HEK293 (cell line): ENCODE measurements at regions not wholly inside any gene's neighbourhood (a gene's known extent, or its start where the extent isn't known, plus 50 kb on each side); places are given as distances from the start of the nearest gene placed in this dataset.

Source experiments
- CTCF ChIA-PET: fragments of 350-600 bp; formaldehyde crosslinking; extraction: SDS; loops from one replicate; lab custom pipeline; 2021; ENCODE audit warnings: antibody characterized with exemption; lab: Yijun Ruan, JAX
- POLR2A ChIA-PET: fragments of 300-600 bp; formaldehyde crosslinking; extraction: SDS; loops from one replicate; lab custom pipeline; 2020; ENCODE audit warnings: antibody characterized with exemption, inconsistent platforms; lab: Yijun Ruan, JAX
- H3K27ac ChIP-seq: fragments of 200-500 bp; sonication (Bioruptor generic); 2 replicates; pipeline ENCODE4 v1.5.1; 2014; ENCODE audit warnings: low read depth, low read length, control low read depth, inconsistent platforms; ENCODE audit errors: extremely low read depth
- H3K36me3 ChIP-seq, 2 experiments: fragments of 200-500 bp in 1 of 2; sonication (Bioruptor generic) in 1 of 2; 1 replicate in 1 of 2; 2 replicates in 1 of 2; pipeline ENCODE4 v1.5.1; 2014 to 2017; ENCODE audit warnings: inconsistent platforms in 2 of 2, low read length in 2 of 2; ENCODE audit not compliant: control insufficient read depth in 2 of 2, insufficient read depth in 1 of 2
- H3K4me1 ChIP-seq: fragments of 200-500 bp; sonication (Bioruptor generic); 2 replicates; pipeline ENCODE4 v1.5.1; 2014; ENCODE audit warnings: mild to moderate bottlenecking, low read length, inconsistent platforms; ENCODE audit not compliant: control insufficient read depth, insufficient read depth
- H3K4me3 ChIP-seq: 2 replicates; pipeline ENCODE4 v1.5.1; 2011; ENCODE audit warnings: low read depth, mild to moderate bottlenecking, control low read depth, low read length, moderate library complexity
- H3K9me3 ChIP-seq: fragments of 200-500 bp; sonication (Bioruptor generic); 2 replicates; pipeline ENCODE4 v1.5.1; 2014; ENCODE audit warnings: low read depth, low read length, inconsistent platforms; ENCODE audit not compliant: control insufficient read depth, insufficient read depth
- KLF7 ChIP-seq: fragments of 450-650 bp; formaldehyde crosslinking; IDR thresholded peaks from 2 replicates; pipeline ENCODE4 v1.5.1; 2016; ENCODE audit warnings: missing biosample characterization, missing genetic modification characterization, borderline replicate concordance
- OVOL3 ChIP-seq: fragments of 450-650 bp; formaldehyde crosslinking; IDR thresholded peaks from 2 replicates; pipeline ENCODE4 v1.5.1; 2016; ENCODE audit warnings: missing biosample characterization, missing genetic modification characterization
- TCF7L2 ChIP-seq: IDR thresholded peaks from 2 replicates; pipeline ENCODE4 v1.6.1; 2011; ENCODE audit warnings: low read depth, mild to moderate bottlenecking, inconsistent platforms, low read length, moderate library complexity, borderline replicate concordance
- ZNF174 ChIP-seq: fragments of 450-650 bp; formaldehyde crosslinking; IDR thresholded peaks from 2 replicates; pipeline ENCODE4 v1.5.0; 2017; ENCODE audit warnings: missing biosample characterization, mild to moderate bottlenecking, missing genetic modification characterization
- ZNF518A ChIP-seq: fragments of 450-650 bp; formaldehyde crosslinking; conservative IDR thresholded peaks from 2 replicates; pipeline ENCODE4 v1.5.1; 2016; ENCODE audit warnings: low read depth, missing biosample characterization, missing genetic modification characterization
- ZNF529 ChIP-seq: fragments of 450-650 bp; formaldehyde crosslinking; IDR thresholded peaks from 2 replicates; pipeline ENCODE4 v1.5.1; 2017; ENCODE audit warnings: missing genetic modification characterization, missing biosample characterization; ENCODE audit not compliant: insufficient replicate concordance
- ZNF629 ChIP-seq: fragments of 450-650 bp; formaldehyde crosslinking; IDR thresholded peaks from 2 replicates; pipeline ENCODE4 v1.5.1; 2017; ENCODE audit warnings: missing biosample characterization, missing genetic modification characterization
- ZNF654 ChIP-seq: fragments of 450-650 bp; formaldehyde crosslinking; IDR thresholded peaks from 2 replicates; pipeline ENCODE4 v1.5.1; 2016; ENCODE audit warnings: low read depth, missing biosample characterization, missing genetic modification characterization
- TF ChIP-seq, protein P1 (sequence below): fragments of 450-650 bp; IDR thresholded peaks from 2 replicates; pipeline ENCODE4 v1.5.1; 2018; ENCODE audit warnings: missing biosample characterization, mild to moderate bottlenecking, missing genetic modification characterization
- TF ChIP-seq, protein P2 (sequence below): IDR thresholded peaks from 2 replicates; pipeline ENCODE4 v1.6.1; 2011; ENCODE audit warnings: mild to moderate bottlenecking, low read depth, low read length, borderline replicate concordance

- H3K4me1 ChIP-seq: no peaks in the 10 kb centered on the region
- no peak overlapping the region for H3K27ac ChIP-seq
- ChIA-PET POLR2A (no interaction called here), CTCF (interaction anchor here (0.8 kb wide), 1 partner anchor 1088 kb away, joined by 6 read pairs; no protein-coding TSS in a partner anchor)
- no peaks in the 10 kb centered on the region for H3K36me3 ChIP-seq
- H3K4me3 ChIP-seq: no peak overlapping the region
- TF ChIP-seq, protein P1, sequence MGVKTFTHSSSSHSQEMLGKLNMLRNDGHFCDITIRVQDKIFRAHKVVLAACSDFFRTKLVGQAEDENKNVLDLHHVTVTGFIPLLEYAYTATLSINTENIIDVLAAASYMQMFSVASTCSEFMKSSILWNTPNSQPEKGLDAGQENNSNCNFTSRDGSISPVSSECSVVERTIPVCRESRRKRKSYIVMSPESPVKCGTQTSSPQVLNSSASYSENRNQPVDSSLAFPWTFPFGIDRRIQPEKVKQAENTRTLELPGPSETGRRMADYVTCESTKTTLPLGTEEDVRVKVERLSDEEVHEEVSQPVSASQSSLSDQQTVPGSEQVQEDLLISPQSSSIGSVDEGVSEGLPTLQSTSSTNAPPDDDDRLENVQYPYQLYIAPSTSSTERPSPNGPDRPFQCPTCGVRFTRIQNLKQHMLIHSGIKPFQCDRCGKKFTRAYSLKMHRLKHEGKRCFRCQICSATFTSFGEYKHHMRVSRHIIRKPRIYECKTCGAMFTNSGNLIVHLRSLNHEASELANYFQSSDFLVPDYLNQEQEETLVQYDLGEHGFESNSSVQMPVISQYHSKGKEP (tag by site-specific recombination): no peak
- TF ChIP-seq TCF7L2 (no peak), ZNF518A (tag by site-specific recombination) (no peak), OVOL3 (tag by site-specific recombination) (no peak), ZNF529 (no peak), KLF7 (tag by site-specific recombination) (no peak)
- H3K9me3 ChIP-seq: no peaks in the 10 kb centered on the region; the same call in 1 of the 2 replicates
These were observed 1731.9 kb upstream of the CDH9 start for GRCh38 chr5:28770307-28770706.

GRCh38 chr5:28766565-28767158, 1728.3 kb upstream of the CDH9 start:
- no peak overlapping the region for H3K4me3 ChIP-seq
- ChIA-PET CTCF (interaction anchor here (0.6 to 4.5 kb wide), 9 partner anchors 15 to 801 kb away, joined by 3 to 30 read pairs (median 4); no protein-coding TSS in a partner anchor), POLR2A (no interaction called here)

GRCh38 chr5:28751396-28751795, 1713.0 kb upstream of the CDH9 start:
- no peaks in the 10 kb centered on the region for H3K4me1 ChIP-seq
- no peak for TF ChIP-seq ZNF174 (tag by site-specific recombination)
- TF ChIP-seq, protein P2, sequence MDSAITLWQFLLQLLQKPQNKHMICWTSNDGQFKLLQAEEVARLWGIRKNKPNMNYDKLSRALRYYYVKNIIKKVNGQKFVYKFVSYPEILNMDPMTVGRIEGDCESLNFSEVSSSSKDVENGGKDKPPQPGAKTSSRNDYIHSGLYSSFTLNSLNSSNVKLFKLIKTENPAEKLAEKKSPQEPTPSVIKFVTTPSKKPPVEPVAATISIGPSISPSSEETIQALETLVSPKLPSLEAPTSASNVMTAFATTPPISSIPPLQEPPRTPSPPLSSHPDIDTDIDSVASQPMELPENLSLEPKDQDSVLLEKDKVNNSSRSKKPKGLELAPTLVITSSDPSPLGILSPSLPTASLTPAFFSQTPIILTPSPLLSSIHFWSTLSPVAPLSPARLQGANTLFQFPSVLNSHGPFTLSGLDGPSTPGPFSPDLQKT: no peak
- no peak overlapping the region for H3K4me3 ChIP-seq
- H3K9me3 ChIP-seq: no peaks in the 10 kb centered on the region
- ChIA-PET POLR2A (no interaction called here), CTCF (interaction anchor here (0.6 to 1.0 kb wide), 3 partner anchors 11 to 161 kb away, joined by 3 read pairs; no protein-coding TSS in a partner anchor)
- H3K36me3 ChIP-seq: no peaks in the 10 kb centered on the region
- no peak overlapping the region for H3K27ac ChIP-seq

More at GRCh38 chr5:28766565-28767158, 1728.3 kb upstream of the CDH9 start:
- no peak overlapping the region for H3K27ac ChIP-seq
- no peaks in the 10 kb centered on the region for H3K36me3 ChIP-seq
- no peaks in the 10 kb centered on the region; the same call in 1 of the 2 replicates for H3K9me3 ChIP-seq
- H3K4me1 ChIP-seq: no peaks in the 10 kb centered on the region
- peak; percentile 67 for TF ChIP-seq ZNF654 (tag by site-specific recombination)
- no peak for TF ChIP-seq ZNF629 (tag by site-specific recombination)
